Ureter (tissue), 1 donor: ENCODE measurements at regions not wholly inside any gene's neighbourhood (a gene's known extent, or its start where the extent isn't known, plus 50 kb on each side); places are given as distances from the start of the nearest gene placed in this dataset.
"Not testable (repeated sequence)": the region's sequence is repeated elsewhere in the genome, so short reads cannot be mapped to it uniquely, and the experiment has no call there.

Experiments
- DNase-seq: peaks from one replicate; pipeline ENCODE4 v3.0.0-alpha.2; 2020; ENCODE audit warnings: low spot score
- donor health status: DM: yes; HTN: yes; CAD: no.

GRCh38 chr1:149278156-149278555 lies 174.8 kb upstream of the NBPF9 start:
- not testable (repeated sequence) for DNase-seq

DNA sequence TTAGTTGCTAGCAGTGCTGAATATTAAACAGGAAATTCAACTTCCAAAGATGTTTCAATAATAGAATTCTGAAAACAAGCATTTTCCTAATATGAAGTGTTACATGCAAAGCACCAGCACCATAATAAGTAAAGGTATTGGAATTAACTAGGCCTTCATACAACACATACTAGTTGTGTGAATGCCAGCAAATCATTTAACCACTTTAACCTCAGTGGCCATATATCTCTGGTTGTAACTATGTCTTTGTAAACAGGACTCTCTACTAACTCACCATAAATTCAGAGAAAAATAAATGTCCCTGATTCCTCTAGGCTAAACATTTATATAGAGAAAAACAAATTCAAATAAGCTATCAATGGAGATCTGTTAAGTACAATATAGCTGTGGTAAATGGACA lies 175.7 kb upstream of the NBPF9 start:
- DNase-seq = not testable (repeated sequence)

DNA sequence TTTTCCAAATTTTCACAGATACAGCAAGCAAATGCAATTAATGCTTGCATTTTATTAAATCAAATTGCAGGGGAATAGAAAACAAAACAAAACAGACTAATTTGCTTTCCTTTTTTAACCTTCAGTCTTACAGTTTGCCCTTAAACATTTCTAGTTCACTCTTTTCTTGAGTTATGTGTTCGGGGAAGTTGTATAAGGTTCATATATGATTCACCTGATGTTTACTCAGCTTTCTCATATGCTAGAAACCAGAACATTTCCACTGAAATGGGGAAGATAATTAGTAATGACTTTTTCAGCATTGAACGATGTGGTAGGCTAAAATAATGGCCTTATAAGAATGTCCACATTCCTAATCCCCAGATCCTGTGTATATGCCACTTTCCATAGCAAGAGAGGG lies 176.2 kb upstream of the NBPF9 start:
- not testable (repeated sequence) for DNase-seq

DNA sequence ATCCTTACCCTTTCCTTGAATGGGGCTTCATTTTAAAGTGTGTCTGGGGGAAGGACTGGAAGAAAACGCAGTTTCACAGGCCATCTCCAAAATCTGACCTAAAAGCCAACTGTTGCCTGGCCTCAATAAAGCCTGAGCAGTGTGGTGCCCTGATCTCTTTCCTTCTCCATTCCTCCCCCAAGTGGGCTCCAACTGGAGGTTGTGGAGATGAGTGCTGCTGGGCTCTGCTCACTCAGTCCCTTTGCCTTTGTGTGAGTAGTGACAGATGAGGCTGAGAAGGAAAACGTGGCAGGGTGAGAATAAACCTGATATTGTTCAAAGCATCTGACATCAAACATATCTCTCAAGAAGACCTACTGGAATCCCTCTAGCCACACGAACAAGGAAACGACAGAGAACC lies 181.4 kb upstream of the NBPF9 start:
- DNase-seq = not testable (repeated sequence)

DNA sequence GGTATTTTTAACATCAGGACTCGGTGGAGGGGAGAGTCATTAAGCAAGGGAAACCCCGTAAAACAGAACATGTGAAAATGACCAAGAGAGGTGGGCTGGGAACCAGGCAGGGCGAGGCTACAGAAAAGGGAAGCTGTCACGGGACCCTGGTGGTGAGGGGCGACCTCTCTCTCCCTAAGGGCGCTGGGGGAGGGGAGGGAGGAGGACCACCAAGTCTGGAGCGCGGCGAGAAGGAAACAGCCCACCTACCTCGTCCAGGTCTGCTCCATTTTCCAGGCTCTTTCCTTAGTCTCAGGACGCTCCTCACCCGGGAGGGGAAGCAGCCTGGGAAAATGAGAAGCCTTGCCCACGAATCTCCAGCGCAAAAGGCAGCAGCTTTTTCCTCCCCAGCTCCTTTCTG lies 181.9 kb upstream of the NBPF9 start:
- not testable (repeated sequence) for DNase-seq

DNA sequence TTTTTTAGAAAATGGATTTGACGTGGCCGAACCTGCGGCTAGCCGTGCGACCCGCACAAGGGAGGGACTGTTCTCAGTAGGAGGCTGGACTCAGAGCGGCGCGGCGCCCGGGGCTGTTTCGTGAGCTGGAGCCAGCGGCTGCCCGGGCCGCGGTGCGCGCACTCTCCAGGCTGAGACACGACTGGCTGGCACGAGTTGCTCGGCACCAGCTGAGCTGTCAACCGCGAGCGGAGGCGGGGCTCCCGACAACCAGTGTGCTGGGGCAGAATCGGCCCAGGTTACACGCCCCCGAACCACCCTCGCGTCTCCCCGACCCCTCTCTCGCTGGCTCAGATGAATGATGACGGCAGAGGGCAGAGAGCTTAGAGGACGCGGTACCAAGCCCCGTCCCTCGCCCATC lies 182.3 kb upstream of the NBPF9 start:
- not testable (repeated sequence) for DNase-seq

DNA sequence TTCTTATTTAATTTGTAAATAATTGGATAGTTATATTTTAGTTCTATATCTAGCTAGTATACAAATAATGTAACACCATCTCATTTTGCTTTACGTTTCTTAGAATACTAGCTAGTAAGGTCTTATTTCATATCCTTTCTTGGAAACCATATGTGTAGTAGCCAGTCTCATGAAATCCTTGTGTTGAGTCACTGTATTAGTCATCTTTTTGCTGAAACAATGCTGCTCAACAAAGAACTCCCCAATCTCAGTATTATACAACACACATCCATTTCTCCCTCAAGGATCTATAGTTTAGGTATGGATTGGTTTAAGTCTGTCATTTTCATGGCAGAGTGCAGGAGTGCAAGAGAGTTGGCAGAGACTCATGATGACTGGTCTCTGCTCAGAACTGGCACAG lies 185.2 kb upstream of the NBPF9 start:
- not testable (repeated sequence) for DNase-seq

DNA sequence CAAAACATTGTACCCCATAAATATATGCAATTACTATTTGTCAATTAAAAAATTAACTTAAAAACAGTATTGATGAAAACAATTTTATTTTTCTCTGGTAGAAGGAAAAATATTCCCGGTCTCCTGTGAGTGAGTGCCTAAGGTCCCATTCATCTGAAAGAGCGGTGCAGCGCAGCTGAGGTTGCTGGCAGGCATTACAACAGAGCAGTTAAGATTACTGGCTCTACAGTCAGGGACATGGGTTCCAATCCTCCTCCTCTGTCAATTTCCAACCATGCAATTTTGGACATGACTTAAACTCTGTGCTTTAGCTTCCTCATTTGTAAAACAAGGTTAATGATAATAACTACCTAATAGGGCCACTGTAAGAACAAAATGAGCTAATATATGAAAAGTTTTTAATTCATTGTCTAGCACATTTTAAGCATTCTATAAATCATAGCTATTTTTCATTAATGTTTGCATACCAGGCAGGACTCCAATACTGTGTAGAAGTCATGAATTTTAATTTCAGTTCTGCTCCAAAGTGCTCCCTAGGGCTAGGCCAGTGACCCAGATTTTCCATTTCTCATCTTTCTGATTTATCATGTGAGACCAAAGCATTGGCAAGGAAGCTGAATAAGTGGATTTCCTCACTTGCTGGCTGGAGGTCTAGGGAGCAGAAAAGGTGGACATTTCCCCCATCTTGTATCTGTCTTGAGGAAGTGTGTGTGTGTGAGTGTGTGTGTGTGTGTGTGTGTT lies 174.2 kb upstream of the NBPF19 start:
- not testable (repeated sequence) for DNase-seq

- DNase-seq = not testable (repeated sequence)
Observed at GRCh38 chr1:149301282-149301681, 173.6 kb upstream of the NBPF19 start.

DNA sequence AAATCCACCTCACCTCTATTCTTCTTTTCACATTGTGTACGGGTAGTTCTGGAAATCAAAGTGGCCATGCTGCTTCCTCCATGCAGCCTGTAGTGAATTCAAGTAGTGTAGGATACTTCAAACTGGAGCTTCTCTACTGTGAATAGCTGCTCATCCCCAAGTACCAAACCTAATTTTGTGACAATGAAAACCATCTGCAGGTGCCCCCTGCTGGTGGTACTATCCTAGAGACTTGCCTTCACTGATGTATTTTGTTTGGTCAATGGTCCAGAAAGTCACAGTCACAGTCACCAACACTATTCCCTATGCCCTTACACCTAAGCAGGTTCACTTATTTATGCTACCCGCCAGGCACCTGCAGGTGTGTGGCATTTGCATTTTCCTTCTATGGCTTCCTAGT lies 170.0 kb upstream of the NBPF19 start:
- DNase-seq = not testable (repeated sequence)

- DNase-seq = not testable (repeated sequence)
Observed at GRCh38 chr1:149307640-149308039, 167.2 kb upstream of the NBPF19 start.

GRCh38 chr1:149314921-149315320 lies 159.9 kb upstream of the NBPF19 start:
- not testable (repeated sequence) for DNase-seq

DNA sequence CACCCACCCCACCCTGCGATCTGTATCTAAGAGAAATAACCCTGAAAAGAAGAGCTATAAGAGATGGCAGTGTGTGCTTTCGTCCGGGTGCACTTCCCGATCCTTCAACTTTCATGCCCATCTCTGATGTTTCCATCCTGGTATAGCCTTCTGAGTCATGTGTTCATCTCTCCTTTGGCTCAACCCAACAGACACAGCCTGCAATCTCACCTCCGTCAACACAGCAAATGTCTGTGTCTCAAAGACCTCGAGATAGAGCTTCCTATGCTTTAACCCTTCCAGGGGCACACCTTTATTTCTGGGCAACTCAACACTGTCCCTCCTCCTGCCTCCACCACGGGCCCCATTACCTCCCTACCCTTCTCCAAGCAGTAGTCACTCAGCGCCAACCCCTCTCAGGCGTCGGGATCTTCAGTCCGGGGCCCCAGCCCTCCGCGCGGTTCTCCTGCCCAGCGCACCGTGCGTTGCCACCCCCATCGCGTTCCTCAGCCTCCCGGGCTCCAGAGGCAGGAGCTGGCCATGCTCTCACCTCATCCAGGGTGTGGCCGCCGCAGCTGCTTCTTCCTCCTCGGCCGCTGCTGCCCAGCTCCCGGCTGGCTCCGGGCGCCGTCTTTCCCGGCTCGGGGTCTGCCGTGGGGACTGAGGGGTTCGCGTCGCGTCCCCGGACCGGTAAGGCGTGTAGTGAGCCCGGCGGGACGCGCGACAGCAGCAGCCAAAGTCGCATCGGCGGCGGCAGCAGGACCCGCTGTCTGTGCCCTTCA lies 153.7 kb upstream of the NBPF19 start:
- not testable (repeated sequence) for DNase-seq

DNA sequence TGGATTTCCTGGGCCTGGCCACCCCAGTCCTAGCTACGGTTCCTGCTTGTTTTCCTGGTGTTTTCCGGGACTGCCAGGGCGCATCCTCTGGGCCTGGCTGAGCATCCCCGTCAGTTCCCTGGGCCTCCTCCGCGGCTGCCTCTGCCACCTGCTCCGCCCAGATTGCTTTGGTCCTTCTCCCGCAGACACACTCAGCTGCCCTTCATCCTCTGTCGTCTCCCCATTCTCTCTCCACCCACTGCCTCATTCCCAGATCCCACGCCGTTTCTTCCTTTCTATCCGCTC lies 153.2 kb upstream of the NBPF19 start:
- DNase-seq = not testable (repeated sequence)

GRCh38 chr1:149330081-149330335 lies 144.8 kb upstream of the NBPF19 start:
- not testable (repeated sequence) for DNase-seq

DNA sequence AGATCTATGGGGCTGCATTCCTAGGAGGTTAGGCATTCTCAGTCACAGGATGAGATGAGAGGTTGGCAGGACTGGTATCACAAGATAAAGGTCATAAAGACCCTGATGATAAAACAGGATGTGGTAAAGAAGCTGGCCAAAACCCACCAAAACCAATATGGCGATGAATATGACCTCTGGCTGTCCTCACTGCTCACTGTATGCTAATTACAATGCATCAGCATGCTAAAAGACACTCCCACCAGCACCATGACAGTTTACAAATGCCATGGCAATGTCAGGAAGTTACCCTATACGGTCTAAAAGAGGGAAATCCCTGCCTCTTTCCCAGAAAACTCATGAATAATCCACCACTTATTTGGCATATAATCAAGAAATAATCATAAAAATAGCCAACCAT lies 138.8 kb upstream of the NBPF19 start:
- not testable (repeated sequence) for DNase-seq

GRCh38 chr1:149338221-149338691 lies 136.6 kb upstream of the NBPF19 start:
- not testable (repeated sequence) for DNase-seq

- DNase-seq = not testable (repeated sequence)
Observed at GRCh38 chr1:149338698-149339097, 136.1 kb upstream of the NBPF19 start.

GRCh38 chr1:149349448-149349847 lies 125.4 kb upstream of the NBPF19 start:
- DNase-seq = not testable (repeated sequence)

DNA sequence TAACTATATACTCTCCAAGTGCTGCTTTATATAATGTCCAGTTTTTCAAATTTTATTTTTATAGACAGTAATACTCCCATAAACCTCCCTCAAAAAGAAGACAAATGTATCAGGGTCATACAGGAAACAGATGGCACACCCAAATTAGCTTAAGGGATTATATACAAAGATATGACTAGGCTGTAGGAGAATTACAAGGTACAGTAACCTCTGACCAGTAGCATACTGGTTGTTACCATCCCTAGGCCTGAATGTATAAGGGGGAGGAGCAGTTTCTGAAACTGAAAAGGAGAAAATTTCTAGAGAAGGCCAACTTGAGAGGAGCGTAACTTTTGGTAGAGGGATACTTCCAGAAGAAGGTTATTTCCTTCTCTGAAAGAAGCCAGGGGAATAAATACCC lies 122.6 kb upstream of the NBPF19 start:
- DNase-seq = not testable (repeated sequence)

GRCh38 chr1:149354579-149354978 lies 120.3 kb upstream of the NBPF19 start:
- not testable (repeated sequence) for DNase-seq

DNA sequence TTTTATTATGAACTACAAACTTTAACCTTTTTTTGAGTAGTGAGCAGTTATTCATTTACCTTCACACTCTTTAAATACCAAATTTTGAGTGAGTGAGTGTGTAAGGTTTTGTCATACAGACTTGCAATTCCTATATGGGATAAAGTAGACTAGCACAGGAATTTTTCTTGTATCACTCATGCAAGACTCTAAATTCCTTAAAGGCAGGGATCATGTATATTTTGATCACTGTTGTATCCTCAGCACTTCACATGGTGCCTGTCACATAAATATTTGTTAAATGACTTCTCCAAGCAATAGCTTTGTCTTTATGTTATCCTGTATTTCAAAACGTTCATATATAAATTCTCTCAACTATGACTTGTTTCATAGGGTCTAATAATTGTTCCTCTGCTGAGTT lies 119.1 kb upstream of the NBPF19 start:
- not testable (repeated sequence) for DNase-seq

GRCh38 chr1:149356152-149356551 lies 118.7 kb upstream of the NBPF19 start:
- not testable (repeated sequence) for DNase-seq
